GM12891 (cell line): ENCODE measurements at regions not wholly inside any gene's neighbourhood (a gene's known extent, or its start where the extent isn't known, plus 50 kb on each side); places are given as distances from the start of the nearest gene placed in this dataset.

Experiments used
- POLR2A ChIP-seq: IDR thresholded peaks from 2 replicates; pipeline ENCODE4 v1.6.1; 2011; ENCODE audit warnings: low read depth, low read length, control low read depth
- POLR2AphosphoS5 ChIP-seq: IDR thresholded peaks from 2 replicates; pipeline ENCODE4 v1.6.1; 2011; ENCODE audit warnings: low read depth, low read length, control low read depth
- SPI1 ChIP-seq: IDR thresholded peaks from 2 replicates; pipeline ENCODE4 v1.6.1; 2011; ENCODE audit warnings: low read depth, low read length, control low read depth
- TAF1 ChIP-seq: IDR thresholded peaks from 2 replicates; pipeline ENCODE4 v1.6.1; 2011; ENCODE audit warnings: low read depth, low read length, control low read depth

- TF ChIP-seq POLR2AphosphoS5 (no peak), POLR2A (no peak), TAF1 (no peak), SPI1 (no peak)
Observed at GRCh38 chr2:19635951-19636510, 265.8 kb downstream of the TTC32 start.
